ENCODE measurements at regions not wholly inside any gene's neighbourhood (a gene's known extent, or its start where the extent isn't known, plus 50 kb on each side); places are given as distances from the start of the nearest gene placed in this dataset.

- Histone ChIP-seq H3K27ac (ENCODE audit: low read depth, low read length) (no peak overlapping the region), H3K4me3 (ENCODE audit: low read depth, low read length) (no peak overlapping the region), H3K36me3 (ENCODE audit: control insufficient read depth, insufficient read depth, low read length) (no peaks in the 10 kb centered on the region), H3K27me3 (ENCODE audit: control insufficient read depth, insufficient read depth, low read length) (no peaks in the 10 kb centered on the region), H3K4me1 (ENCODE audit: control insufficient read depth, insufficient read depth, low read length) (no peaks in the 10 kb centered on the region), H3K9me3 (ENCODE audit: control insufficient read depth, insufficient read depth, low read length) (no peaks in the 10 kb centered on the region)
- no CpG with 5 or more reads among the region's 3 CpGs for WGBS (ENCODE audit: insufficient coverage)
- DNase-seq (ENCODE audit: low read depth in 4 of 6, low spot score in 6 of 6): peak in 1 of 6 donors; percentile 28
Observed at GRCh38 chr2:117718048-117718447, 96.4 kb upstream of the DDX18 start.

DNA sequence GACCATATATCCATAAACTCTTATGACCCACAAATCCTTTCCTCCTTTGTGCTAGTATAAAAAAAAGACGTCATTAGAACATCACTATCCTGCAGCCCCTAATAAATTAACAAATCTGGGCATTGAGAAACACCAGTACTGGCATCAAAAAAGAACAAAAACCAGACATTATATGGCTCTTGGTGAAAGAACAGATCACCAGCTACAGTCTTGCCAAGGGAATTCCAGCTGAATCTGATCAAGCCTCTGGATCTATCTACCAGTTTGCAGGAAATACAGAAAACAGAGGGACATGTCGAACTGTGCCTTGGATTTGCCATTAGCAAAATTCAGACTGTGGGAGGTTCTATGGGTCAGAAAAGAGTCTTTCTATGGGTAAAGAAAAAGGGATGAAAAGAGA is 93.7 kb upstream of the DDX18 start:
- WGBS (ENCODE audit: insufficient coverage): 89% methylated on average over 1 of the region's 2 CpGs
- Histone ChIP-seq H3K27ac (ENCODE audit: low read depth, low read length) (no peak overlapping the region), H3K4me1 (ENCODE audit: control insufficient read depth, insufficient read depth, low read length) (no peaks in the 10 kb centered on the region), H3K27me3 (ENCODE audit: control insufficient read depth, insufficient read depth, low read length) (no peaks in the 10 kb centered on the region), H3K4me3 (ENCODE audit: low read depth, low read length) (no peak overlapping the region), H3K9me3 (ENCODE audit: control insufficient read depth, insufficient read depth, low read length) (no peaks in the 10 kb centered on the region), H3K36me3 (ENCODE audit: control insufficient read depth, insufficient read depth, low read length) (no peaks in the 10 kb centered on the region)
- DNase-seq (ENCODE audit: low read depth in 4 of 6, low spot score in 6 of 6): no peak

DNA sequence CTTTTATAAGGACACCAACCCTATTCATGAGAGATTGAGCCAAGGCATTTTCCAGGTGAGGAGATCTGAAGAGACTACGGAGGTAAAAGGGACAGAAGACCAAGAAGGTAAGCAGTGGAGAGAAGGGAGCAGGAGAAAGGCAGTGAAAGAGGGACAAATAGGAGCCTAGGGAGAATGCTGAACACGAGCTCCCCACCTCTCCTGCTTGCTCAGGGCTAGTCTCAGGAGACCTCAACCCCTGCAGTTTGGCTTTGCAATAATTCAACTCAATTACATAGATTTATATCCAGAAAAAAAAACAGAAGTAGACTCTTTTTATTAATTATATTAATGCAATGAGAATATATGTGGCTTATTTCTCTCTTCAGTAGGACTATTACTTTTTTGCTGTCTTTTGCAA is 91.0 kb upstream of the DDX18 start:
- DNase-seq (ENCODE audit: low read depth in 4 of 6, low spot score in 6 of 6): no peak
- no peaks in the 10 kb centered on the region for H3K27me3 ChIP-seq (ENCODE audit: control insufficient read depth, insufficient read depth, low read length)
- H3K27ac ChIP-seq (ENCODE audit: low read depth, low read length): no peak overlapping the region
- WGBS (ENCODE audit: insufficient coverage): no CpG with 5 or more reads among the region's 2 CpGs
- H3K4me1 ChIP-seq (ENCODE audit: control insufficient read depth, insufficient read depth, low read length): no peaks in the 10 kb centered on the region
- H3K4me3 ChIP-seq (ENCODE audit: low read depth, low read length): no peak overlapping the region
- no peaks in the 10 kb centered on the region for H3K9me3 ChIP-seq (ENCODE audit: control insufficient read depth, insufficient read depth, low read length)
- H3K36me3 ChIP-seq (ENCODE audit: control insufficient read depth, insufficient read depth, low read length): no peaks in the 10 kb centered on the region

DNA sequence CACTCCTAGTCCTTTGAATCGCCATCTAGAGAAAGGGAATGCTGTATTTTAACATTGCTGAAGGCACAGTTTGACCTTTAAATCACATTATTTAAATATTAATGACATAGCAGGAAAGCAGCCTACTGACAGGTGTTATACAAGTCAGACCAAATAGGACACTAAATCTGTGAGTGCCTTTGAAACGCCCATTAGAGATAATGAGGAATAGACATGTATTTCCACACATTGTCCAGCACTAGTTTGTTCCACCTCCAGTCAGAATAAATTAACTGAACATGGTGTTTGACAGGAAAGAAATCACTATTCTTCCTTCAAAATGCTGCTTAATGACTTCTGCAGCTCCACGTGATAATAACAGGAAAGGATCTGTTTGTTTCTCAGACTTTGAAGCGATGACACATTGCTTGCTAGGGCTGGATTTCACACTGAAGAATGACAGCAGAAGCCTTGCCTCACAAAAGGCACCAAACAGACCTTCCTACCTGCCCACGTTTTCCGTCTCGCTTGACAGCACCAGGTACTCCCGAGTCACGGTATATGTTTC is 90.5 kb upstream of the DDX18 start:
- no peaks in the 10 kb centered on the region for H3K36me3 ChIP-seq (ENCODE audit: control insufficient read depth, insufficient read depth, low read length)
- no peaks in the 10 kb centered on the region for H3K9me3 ChIP-seq (ENCODE audit: control insufficient read depth, insufficient read depth, low read length)
- H3K27me3 ChIP-seq (ENCODE audit: control insufficient read depth, insufficient read depth, low read length): no peaks in the 10 kb centered on the region
- 63% methylated on average over 2 of the region's 9 CpGs for WGBS (ENCODE audit: insufficient coverage)
- H3K4me3 ChIP-seq (ENCODE audit: low read depth, low read length): no peak overlapping the region
- DNase-seq (ENCODE audit: low read depth in 4 of 6, low spot score in 6 of 6): peak in 1 of 6 donors; percentile 15
- no peaks in the 10 kb centered on the region for H3K4me1 ChIP-seq (ENCODE audit: control insufficient read depth, insufficient read depth, low read length)
- H3K27ac ChIP-seq (ENCODE audit: low read depth, low read length): no peak overlapping the region

DNA sequence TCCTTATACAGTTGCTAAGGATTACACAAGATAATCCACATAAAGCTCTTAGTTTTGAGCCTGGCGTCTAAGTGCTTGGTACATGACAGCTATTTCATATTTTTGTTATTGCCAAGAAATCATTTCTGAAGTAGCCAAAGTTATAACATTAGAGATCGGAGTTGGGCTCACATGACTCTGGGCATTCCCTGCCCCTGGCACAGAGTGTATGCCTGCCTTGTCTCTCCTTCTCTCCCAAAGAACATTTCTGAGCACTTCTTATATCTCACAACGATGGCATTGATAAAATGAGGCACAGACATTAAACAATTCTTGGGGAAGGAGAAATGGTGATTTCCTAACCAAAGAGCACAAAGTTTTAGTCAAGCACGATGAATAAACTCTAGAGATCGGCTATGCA is 87.7 kb upstream of the DDX18 start:
- WGBS (ENCODE audit: insufficient coverage): no CpG with 5 or more reads among the region's 5 CpGs
- no peak overlapping the region for H3K4me3 ChIP-seq (ENCODE audit: low read depth, low read length)
- H3K4me1 ChIP-seq (ENCODE audit: control insufficient read depth, insufficient read depth, low read length): no peaks in the 10 kb centered on the region

GRCh38 chr2:117737846-117738245 is 76.6 kb upstream of the DDX18 start:
- no peaks in the 10 kb centered on the region for H3K9me3 ChIP-seq (ENCODE audit: control insufficient read depth, insufficient read depth, low read length)
- no peaks in the 10 kb centered on the region for H3K36me3 ChIP-seq (ENCODE audit: control insufficient read depth, insufficient read depth, low read length)
- H3K4me1 ChIP-seq (ENCODE audit: control insufficient read depth, insufficient read depth, low read length): no peaks in the 10 kb centered on the region
- peak in 1 of 6 donors; percentile 63 for DNase-seq (ENCODE audit: low read depth in 4 of 6, low spot score in 6 of 6)
- H3K4me3 ChIP-seq (ENCODE audit: low read depth, low read length): no peak overlapping the region
- no peak overlapping the region for H3K27ac ChIP-seq (ENCODE audit: low read depth, low read length)
- H3K27me3 ChIP-seq (ENCODE audit: control insufficient read depth, insufficient read depth, low read length): no peaks in the 10 kb centered on the region

More for the DNA sequence above, 87.7 kb upstream of the DDX18 start:
- no peak overlapping the region for H3K27ac ChIP-seq (ENCODE audit: low read depth, low read length)
- DNase-seq (ENCODE audit: low read depth in 4 of 6, low spot score in 6 of 6): peak in 1 of 6 donors; percentile 23
- H3K27me3 ChIP-seq (ENCODE audit: control insufficient read depth, insufficient read depth, low read length): no peaks in the 10 kb centered on the region
- no peaks in the 10 kb centered on the region for H3K36me3 ChIP-seq (ENCODE audit: control insufficient read depth, insufficient read depth, low read length)
- peaks cover 2% of the 10 kb centered on the region for H3K9me3 ChIP-seq (ENCODE audit: control insufficient read depth, insufficient read depth, low read length)

- Histone ChIP-seq H3K4me1 (ENCODE audit: control insufficient read depth, insufficient read depth, low read length) (no peaks in the 10 kb centered on the region), H3K36me3 (ENCODE audit: control insufficient read depth, insufficient read depth, low read length) (no peaks in the 10 kb centered on the region), H3K27ac (ENCODE audit: low read depth, low read length) (no peak overlapping the region), H3K9me3 (ENCODE audit: control insufficient read depth, insufficient read depth, low read length) (no peaks in the 10 kb centered on the region), H3K27me3 (ENCODE audit: control insufficient read depth, insufficient read depth, low read length) (no peaks in the 10 kb centered on the region), H3K4me3 (ENCODE audit: low read depth, low read length) (no peak overlapping the region)
- no peak for DNase-seq (ENCODE audit: low read depth in 4 of 6, low spot score in 6 of 6)
- 91% methylated on average over 1 of the region's 2 CpGs for WGBS (ENCODE audit: insufficient coverage)
Observed at GRCh38 chr2:117738991-117739839, 75.3 kb upstream of the DDX18 start.

DNA sequence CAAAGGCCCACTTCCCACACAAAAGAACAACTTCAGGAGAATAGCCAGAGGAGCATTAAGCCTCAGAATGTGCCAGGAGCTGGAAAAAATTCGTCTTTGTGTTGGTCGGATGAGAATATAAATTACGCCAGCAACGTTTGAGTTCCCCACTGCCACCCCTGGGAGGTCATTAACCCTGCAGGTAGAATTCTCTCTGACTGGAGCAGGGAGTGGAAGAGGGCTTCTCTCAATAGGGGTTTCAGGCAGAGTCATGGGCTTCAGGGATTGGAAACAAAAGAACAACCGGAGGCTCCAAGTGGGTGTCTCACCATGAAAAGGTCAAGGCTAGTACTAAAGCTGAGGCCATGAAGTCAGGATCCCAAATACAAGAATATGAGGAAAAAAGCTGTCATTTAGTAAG is 69.0 kb upstream of the DDX18 start:
- peak in 1 of 6 donors; percentile 12 for DNase-seq (ENCODE audit: low read depth in 4 of 6, low spot score in 6 of 6)
- 13% methylated on average over 5 of the region's 5 CpGs for WGBS (ENCODE audit: insufficient coverage)

GRCh38 chr2:117755768-117756167 is 58.7 kb upstream of the DDX18 start:
- Histone ChIP-seq H3K4me1 (ENCODE audit: control insufficient read depth, insufficient read depth, low read length) (no peaks in the 10 kb centered on the region), H3K27ac (ENCODE audit: low read depth, low read length) (no peak overlapping the region), H3K36me3 (ENCODE audit: control insufficient read depth, insufficient read depth, low read length) (no peaks in the 10 kb centered on the region), H3K27me3 (ENCODE audit: control insufficient read depth, insufficient read depth, low read length) (no peaks in the 10 kb centered on the region), H3K9me3 (ENCODE audit: control insufficient read depth, insufficient read depth, low read length) (no peaks in the 10 kb centered on the region), H3K4me3 (ENCODE audit: low read depth, low read length) (no peak overlapping the region)
- DNase-seq (ENCODE audit: low read depth in 4 of 6, low spot score in 6 of 6): no peak
- WGBS (ENCODE audit: insufficient coverage): no CpG with 5 or more reads among the region's 2 CpGs

More for the DNA sequence above, 69.0 kb upstream of the DDX18 start:
- Histone ChIP-seq H3K27me3 (ENCODE audit: control insufficient read depth, insufficient read depth, low read length) (no peaks in the 10 kb centered on the region), H3K4me1 (ENCODE audit: control insufficient read depth, insufficient read depth, low read length) (no peaks in the 10 kb centered on the region), H3K9me3 (ENCODE audit: control insufficient read depth, insufficient read depth, low read length) (no peaks in the 10 kb centered on the region), H3K4me3 (ENCODE audit: low read depth, low read length) (no peak overlapping the region), H3K36me3 (ENCODE audit: control insufficient read depth, insufficient read depth, low read length) (no peaks in the 10 kb centered on the region), H3K27ac (ENCODE audit: low read depth, low read length) (no peak overlapping the region)

GRCh38 chr2:117760916-117761315 is 53.6 kb upstream of the DDX18 start:
- Histone ChIP-seq H3K4me1 (ENCODE audit: control insufficient read depth, insufficient read depth, low read length) (no peaks in the 10 kb centered on the region), H3K27me3 (ENCODE audit: control insufficient read depth, insufficient read depth, low read length) (no peaks in the 10 kb centered on the region), H3K27ac (ENCODE audit: low read depth, low read length) (no peak overlapping the region), H3K9me3 (ENCODE audit: control insufficient read depth, insufficient read depth, low read length) (no peaks in the 10 kb centered on the region), H3K36me3 (ENCODE audit: control insufficient read depth, insufficient read depth, low read length) (no peaks in the 10 kb centered on the region), H3K4me3 (ENCODE audit: low read depth, low read length) (no peak overlapping the region)
- peak in 1 of 6 donors; percentile 26 for DNase-seq (ENCODE audit: low read depth in 4 of 6, low spot score in 6 of 6)
- 90% methylated on average over 1 of the region's 1 CpG for WGBS (ENCODE audit: insufficient coverage)

Measured in spinal cord (tissue), 9 donors.